ENCODE measurements at regions not wholly inside any gene's neighbourhood (a gene's known extent, or its start where the extent isn't known, plus 50 kb on each side); places are given as distances from the start of the nearest gene placed in this dataset.

DNA sequence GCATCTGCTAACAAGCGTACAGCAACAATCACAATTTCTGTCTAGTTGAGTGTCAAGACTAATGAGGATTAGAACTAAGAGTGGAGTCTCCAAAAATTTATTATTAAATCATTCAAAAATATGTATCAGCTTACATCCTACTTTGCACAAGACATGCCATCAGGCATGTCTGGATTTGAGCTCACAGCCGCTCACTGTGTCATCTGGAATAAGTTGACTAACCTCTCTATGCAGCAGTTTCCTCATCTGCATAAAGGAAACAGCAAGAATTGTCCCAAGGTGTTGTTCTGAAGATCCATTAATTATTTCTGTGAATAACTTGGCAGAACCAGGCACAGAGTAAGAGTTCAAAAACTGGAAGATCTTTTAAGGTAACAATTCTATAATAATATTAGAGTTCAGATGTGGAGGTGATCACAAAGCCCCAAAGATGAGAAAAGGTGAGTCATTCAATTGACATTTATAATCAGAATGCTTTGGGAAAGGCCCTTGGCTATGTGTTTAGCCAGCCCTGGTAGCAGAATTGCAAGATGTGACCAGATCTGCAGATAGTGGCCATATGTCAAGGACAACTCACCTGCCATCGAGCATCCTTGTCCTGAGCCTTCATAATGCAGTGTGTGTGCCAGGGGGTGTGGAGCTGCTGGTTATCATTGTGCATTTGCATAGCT, 264.0 kb downstream of the FOXA2 start:
- TF ChIP-seq, protein P1, sequence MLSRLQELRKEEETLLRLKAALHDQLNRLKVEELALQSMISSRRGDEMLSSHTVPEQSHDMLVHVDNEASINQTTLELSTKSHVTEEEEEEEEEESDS (CRISPR knock-in tag; IDR thresholded peaks at IDR 0.05): no peak
- TF ChIP-seq CTCF (IDR thresholded peaks at IDR 0.05 in 2 of 3, conservative IDR thresholded peaks at IDR 0.05 in 1 of 3; ENCODE audit: insufficient read depth in 2 of 3, low read depth in 1 of 3, low read length in 3 of 3) (no peak), ZNF143 (CRISPR knock-in tag; IDR thresholded peaks at IDR 0.05) (no peak), ZBTB8A (IDR thresholded peaks at IDR 0.05; ENCODE audit: partially characterized antibody) (no peak), ZBED1 (IDR thresholded peaks at IDR 0.05) (no peak), CBX8 (IDR thresholded peaks at IDR 0.05; ENCODE audit: borderline replicate concordance, extremely low read depth, low read depth, low read length, poor library complexity, severe bottlenecking) (no peak), BACH1 (tag; IDR thresholded peaks at IDR 0.05) (no peak), JUNB (CRISPR knock-in tag; conservative IDR thresholded peaks at IDR 0.05) (no peak), EZH2 (IDR thresholded peaks at IDR 0.05; ENCODE audit: borderline replicate concordance, low read depth, low read length) (no peak), CREM (IDR thresholded peaks at IDR 0.05; ENCODE audit: low read depth) (no peak), RFX5 (IDR thresholded peaks at IDR 0.05; ENCODE audit: low read depth, low read length) (no peak), ZNF12 (CRISPR knock-in tag; IDR thresholded peaks at IDR 0.05) (no peak)
- TF ChIP-seq, protein P2, sequence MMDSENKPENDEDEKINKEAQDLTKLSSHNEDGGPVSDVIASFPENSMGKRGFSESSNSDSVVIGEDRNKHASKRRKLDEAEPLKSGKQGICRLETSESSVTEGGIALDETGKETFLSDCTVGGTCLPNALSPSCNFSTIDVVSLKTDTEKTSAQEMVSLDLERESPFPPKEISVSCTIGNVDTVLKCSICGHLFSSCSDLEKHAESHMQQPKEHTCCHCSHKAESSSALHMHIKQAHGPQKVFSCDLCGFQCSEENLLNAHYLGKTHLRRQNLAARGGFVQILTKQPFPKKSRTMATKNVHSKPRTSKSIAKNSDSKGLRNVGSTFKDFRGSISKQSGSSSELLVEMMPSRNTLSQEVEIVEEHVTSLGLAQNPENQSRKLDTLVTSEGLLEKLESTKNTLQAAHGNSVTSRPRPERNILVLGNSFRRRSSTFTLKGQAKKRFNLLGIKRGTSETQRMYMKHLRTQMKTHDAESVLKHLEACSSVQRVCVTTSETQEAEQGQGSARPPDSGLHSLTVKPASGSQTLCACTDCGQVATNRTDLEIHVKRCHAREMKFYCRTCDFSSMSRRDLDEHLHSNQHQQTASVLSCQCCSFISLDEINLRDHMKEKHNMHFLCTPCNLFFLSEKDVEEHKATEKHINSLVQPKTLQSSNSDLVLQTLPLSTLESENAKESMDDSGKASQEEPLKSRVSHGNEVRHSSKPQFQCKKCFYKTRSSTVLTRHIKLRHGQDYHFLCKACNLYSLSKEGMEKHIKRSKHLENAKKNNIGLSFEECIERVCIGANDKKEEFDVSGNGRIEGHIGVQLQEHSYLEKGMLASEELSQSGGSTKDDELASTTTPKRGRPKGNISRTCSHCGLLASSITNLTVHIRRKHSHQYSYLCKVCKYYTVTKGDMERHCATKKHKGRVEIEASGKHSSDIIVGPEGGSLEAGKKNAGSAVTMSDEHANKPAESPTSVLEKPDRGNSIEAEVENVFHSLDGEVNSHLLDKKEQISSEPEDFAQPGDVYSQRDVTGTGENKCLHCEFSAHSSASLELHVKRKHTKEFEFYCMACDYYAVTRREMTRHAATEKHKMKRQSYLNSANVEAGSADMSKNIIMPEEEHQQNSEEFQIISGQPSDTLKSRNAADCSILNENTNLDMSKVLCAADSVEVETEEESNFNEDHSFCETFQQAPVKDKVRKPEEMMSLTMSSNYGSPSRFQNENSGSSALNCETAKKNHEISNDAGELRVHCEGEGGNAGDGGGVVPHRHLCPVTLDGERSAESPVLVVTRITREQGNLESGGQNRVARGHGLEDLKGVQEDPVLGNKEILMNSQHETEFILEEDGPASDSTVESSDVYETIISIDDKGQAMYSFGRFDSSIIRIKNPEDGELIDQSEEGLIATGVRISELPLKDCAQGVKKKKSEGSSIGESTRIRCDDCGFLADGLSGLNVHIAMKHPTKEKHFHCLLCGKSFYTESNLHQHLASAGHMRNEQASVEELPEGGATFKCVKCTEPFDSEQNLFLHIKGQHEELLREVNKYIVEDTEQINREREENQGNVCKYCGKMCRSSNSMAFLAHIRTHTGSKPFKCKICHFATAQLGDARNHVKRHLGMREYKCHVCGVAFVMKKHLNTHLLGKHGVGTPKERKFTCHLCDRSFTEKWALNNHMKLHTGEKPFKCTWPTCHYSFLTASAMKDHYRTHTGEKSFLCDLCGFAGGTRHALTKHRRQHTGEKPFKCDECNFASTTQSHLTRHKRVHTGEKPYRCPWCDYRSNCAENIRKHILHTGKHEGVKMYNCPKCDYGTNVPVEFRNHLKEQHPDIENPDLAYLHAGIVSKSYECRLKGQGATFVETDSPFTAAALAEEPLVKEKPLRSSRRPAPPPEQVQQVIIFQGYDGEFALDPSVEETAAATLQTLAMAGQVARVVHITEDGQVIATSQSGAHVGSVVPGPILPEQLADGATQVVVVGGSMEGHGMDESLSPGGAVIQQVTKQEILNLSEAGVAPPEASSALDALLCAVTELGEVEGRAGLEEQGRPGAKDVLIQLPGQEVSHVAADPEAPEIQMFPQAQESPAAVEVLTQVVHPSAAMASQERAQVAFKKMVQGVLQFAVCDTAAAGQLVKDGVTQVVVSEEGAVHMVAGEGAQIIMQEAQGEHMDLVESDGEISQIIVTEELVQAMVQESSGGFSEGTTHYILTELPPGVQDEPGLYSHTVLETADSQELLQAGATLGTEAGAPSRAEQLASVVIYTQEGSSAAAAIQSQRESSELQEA (IDR thresholded peaks at IDR 0.05; ENCODE audit: low read depth): no peak
- TF ChIP-seq, protein P3, sequence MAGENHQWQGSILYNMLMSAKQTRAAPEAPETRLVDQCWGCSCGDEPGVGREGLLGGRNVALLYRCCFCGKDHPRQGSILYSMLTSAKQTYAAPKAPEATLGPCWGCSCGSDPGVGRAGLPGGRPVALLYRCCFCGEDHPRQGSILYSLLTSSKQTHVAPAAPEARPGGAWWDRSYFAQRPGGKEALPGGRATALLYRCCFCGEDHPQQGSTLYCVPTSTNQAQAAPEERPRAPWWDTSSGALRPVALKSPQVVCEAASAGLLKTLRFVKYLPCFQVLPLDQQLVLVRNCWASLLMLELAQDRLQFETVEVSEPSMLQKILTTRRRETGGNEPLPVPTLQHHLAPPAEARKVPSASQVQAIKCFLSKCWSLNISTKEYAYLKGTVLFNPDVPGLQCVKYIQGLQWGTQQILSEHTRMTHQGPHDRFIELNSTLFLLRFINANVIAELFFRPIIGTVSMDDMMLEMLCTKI (IDR thresholded peaks at IDR 0.05; ENCODE audit: partially characterized antibody): no peak

Data from K562 (cell line).